CD4-positive, alpha-beta T cell treated with Interleukin-10 for 1 hour (primary cell): ENCODE measurements at regions not wholly inside any gene's neighbourhood (a gene's known extent, or its start where the extent isn't known, plus 50 kb on each side); places are given as distances from the start of the nearest gene placed in this dataset.
"Not testable (repeated sequence)": the region's sequence is repeated elsewhere in the genome, so short reads cannot be mapped to it uniquely, and the experiment has no call there.

Experiments
- DNase-seq: peaks from one replicate; pipeline ENCODE4 v3.0.0-alpha.2; 2020

GRCh38 chr10:118463740-118464139 is 121.6 kb upstream of the FAM204A start:
- no peak for DNase-seq

- no peak for DNase-seq
These were observed 120.3 kb upstream of the FAM204A start for GRCh38 chr10:118462401-118462800.

GRCh38 chr10:118459642-118460193 is 117.6 kb upstream of the FAM204A start:
- DNase-seq, result peak; percentile 55

- no peak for DNase-seq
These were observed 117.0 kb upstream of the FAM204A start for GRCh38 chr10:118458957-118459641.

GRCh38 chr10:118457824-118458428 is 115.8 kb upstream of the FAM204A start:
- no peak for DNase-seq

GRCh38 chr10:118455181-118455695 is 113.1 kb upstream of the FAM204A start:
- no peak for DNase-seq

- no peak for DNase-seq
These were observed 112.1 kb upstream of the FAM204A start for GRCh38 chr10:118454211-118454610.

- DNase-seq, result no peak
These were observed 110.0 kb upstream of the FAM204A start for GRCh38 chr10:118452098-118452497.

- DNase-seq, result no peak
These were observed 107.4 kb upstream of the FAM204A start for GRCh38 chr10:118449521-118449920.

GRCh38 chr10:118448744-118449143 is 106.6 kb upstream of the FAM204A start:
- DNase-seq, result no peak

GRCh38 chr10:118447478-118448270 is 105.5 kb upstream of the FAM204A start:
- DNase-seq, result no peak

GRCh38 chr10:118445535-118445934 is 103.4 kb upstream of the FAM204A start:
- no peak for DNase-seq

- DNase-seq, result no peak
These were observed 101.9 kb upstream of the FAM204A start for GRCh38 chr10:118444069-118444468.

GRCh38 chr10:118442032-118442431 is 99.9 kb upstream of the FAM204A start:
- no peak for DNase-seq

- no peak for DNase-seq
These were observed 97.7 kb upstream of the FAM204A start for GRCh38 chr10:118439824-118440223.

- DNase-seq, result no peak
These were observed 94.6 kb upstream of the FAM204A start for GRCh38 chr10:118436742-118437141.

GRCh38 chr10:118430190-118430589 is 88.1 kb upstream of the FAM204A start:
- no peak for DNase-seq

GRCh38 chr10:118423800-118424442 is 81.8 kb upstream of the FAM204A start:
- DNase-seq, result peak; percentile 47

- DNase-seq, result no peak
These were observed 80.1 kb upstream of the FAM204A start for GRCh38 chr10:118422241-118422640.

- not testable (repeated sequence) for DNase-seq
These were observed 77.9 kb upstream of the FAM204A start for GRCh38 chr10:118420049-118420448.

GRCh38 chr10:118412932-118413331 is 70.8 kb upstream of the FAM204A start:
- DNase-seq, result no peak

GRCh38 chr10:118412132-118412760 is 70.1 kb upstream of the FAM204A start:
- DNase-seq, result no peak
